A549 (cell line): ENCODE measurements at regions not wholly inside any gene's neighbourhood (a gene's known extent, or its start where the extent isn't known, plus 50 kb on each side); places are given as distances from the start of the nearest gene placed in this dataset.

Experiments
- POLR2A ChIP-seq: IDR thresholded peaks from 2 replicates; pipeline ENCODE4 v1.6.1; 2012; ENCODE audit warnings: mild to moderate bottlenecking, low read length
- TF ChIP-seq, protein P1 (sequence below): fragments of >200 bp; sonication (Bioruptor Twin); formaldehyde crosslinking; IDR thresholded peaks from 3 replicates; pipeline ENCODE4 v1.5.1; 2016

DNA sequence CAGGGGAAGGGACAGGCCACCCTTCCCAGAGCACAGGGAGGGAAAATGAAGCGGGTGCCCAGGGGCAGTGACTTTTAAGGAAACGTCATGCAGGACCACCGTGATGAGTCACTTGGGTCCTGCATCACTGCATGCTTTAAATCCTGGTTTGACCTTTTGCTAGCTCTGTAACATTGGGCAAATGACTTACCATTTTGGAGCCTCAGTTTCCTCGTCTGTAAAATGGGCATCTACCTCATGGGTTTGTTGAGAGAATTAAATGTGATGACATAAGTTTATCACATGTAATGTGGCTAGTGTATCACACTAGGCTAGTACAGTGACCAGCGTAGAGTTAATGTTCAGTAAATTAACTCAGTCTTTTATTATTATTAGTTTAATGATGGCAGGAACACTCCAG lies 114.8 kb upstream of the IGSF21 start:
- TF ChIP-seq POLR2A, result no peak
- TF ChIP-seq, protein P1, sequence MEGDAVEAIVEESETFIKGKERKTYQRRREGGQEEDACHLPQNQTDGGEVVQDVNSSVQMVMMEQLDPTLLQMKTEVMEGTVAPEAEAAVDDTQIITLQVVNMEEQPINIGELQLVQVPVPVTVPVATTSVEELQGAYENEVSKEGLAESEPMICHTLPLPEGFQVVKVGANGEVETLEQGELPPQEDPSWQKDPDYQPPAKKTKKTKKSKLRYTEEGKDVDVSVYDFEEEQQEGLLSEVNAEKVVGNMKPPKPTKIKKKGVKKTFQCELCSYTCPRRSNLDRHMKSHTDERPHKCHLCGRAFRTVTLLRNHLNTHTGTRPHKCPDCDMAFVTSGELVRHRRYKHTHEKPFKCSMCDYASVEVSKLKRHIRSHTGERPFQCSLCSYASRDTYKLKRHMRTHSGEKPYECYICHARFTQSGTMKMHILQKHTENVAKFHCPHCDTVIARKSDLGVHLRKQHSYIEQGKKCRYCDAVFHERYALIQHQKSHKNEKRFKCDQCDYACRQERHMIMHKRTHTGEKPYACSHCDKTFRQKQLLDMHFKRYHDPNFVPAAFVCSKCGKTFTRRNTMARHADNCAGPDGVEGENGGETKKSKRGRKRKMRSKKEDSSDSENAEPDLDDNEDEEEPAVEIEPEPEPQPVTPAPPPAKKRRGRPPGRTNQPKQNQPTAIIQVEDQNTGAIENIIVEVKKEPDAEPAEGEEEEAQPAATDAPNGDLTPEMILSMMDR, result no peak
